ENCODE measurements at regions not wholly inside any gene's neighbourhood (a gene's known extent, or its start where the extent isn't known, plus 50 kb on each side); places are given as distances from the start of the nearest gene placed in this dataset.

DNA sequence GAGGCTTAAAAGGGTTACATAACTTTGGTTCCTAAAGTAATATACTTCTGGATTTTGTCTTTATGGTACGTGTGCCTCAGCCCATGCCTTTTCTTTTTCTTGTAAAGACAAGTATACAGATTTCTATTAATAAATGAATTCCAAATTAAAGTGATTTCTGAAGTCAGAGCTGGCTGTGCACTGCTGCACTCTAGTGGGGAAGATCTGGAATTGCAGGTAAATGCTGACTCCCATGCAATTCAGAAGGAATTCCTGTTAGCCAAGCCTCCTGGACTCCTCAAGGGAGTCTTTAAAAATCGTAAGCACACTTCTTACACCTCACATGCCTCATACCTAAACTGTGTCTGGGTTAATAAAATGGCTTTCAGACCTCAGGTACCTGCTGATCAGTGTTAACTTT is 118.4 kb upstream of the SLC7A1 start:
- no peak for DNase-seq

GRCh38 chr13:29711776-29712175 is 116.3 kb upstream of the SLC7A1 start:
- no peak for DNase-seq

DNA sequence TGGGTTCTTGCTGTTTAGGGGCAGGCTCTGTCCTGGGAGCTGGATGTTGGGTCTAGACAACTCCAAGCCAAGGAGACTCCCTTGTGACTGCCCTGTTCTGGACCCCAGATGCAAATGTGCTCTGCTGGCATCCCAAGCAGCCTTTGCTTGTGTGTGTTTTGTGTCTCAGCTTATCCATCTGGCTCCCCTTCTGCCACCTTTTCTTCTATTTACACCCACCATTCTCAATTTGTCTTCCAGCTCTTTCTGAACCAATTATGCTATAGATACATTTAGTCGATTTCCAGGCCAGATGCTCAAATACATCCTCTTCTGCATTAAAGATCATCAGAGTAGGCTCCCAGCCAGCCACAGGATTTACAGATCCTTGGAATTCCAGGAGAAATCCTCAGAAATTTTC is 115.0 kb upstream of the SLC7A1 start:
- DNase-seq: no peak

DNA sequence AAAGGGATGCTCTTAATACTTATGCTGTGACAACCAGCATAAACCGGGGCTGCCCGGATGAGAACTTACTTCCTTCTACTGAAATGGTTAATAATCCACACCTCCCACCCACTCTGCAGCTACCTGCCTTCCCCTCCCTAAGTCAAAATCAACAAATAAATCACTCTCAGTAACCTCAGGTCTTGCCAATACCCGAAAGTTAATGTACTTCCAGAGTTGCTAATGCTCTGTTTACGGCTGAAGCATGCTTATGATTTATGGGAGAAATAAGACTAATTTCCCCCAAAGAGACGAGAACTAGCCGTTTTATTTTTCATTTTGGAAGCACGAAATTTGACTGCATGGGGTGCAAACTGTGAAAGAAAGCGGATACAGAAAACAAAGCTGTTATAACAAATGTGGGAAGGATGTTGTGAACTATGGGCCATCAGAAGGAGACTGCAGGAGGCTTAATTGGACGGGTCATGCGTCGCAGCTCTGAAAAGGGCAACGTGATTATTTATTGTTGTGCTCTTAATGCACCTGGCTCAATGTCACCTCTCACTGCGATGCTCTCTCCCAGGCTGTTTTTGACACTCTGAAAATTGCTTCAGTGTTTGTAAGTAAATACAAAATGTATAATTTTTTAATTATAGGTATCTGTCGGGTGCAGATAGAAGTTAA is 114.0 kb upstream of the SLC7A1 start:
- peak; percentile 28 for DNase-seq

DNA sequence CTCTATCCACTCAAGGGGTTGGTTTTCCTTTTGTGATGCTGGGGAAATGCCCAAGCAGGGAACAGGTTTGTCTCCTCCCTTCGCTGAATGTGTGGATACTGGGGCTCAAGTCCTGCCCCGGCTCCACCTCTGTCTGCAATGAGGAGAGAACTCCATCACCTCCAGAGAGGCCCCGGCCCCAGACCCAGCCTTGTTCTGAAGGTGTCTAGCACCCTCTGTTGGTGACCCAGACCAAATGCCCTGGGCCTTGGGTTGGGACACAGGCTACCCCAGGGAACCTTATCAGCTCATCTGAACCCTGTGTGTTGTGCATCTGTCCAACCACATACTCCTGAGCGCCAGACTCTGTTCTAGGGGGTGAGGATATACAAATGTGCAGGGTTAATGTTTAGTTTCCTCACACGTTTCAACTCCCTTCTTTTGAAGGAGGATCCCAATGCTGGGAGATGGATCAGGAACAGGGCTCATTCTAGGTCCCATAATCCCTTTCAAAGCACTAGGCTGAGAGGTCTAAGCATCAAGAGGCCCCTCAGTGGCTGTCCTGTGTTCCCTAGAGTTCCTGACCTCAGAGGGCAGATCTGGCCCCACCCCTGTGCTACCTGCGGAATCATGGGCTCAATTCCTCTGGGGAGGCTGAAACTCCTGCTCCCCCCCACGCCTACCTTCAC is 112.5 kb upstream of the SLC7A1 start:
- DNase-seq: no peak

DNA sequence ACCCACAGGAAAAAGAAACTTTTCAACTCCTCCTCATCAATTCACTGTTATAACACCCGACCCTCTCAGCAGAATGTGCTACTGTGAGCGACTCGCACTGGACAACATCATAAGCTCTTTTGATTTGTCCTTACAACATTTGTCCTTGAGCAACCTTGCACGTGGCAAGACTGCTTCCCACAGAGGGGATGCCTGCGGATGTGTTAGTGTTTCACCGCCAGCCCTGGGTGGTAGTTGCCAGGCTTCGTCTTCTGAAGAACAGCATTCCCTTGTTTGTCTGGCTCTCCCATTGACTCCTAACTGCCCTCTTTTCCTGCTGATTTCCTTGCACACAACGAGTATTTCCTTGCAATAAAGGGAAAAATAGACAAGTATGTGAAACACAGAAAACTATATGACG is 111.4 kb upstream of the SLC7A1 start:
- DNase-seq: no peak

- no peak for DNase-seq
Measured at GRCh38 chr13:29704648-29705047, 109.2 kb upstream of the SLC7A1 start.

GRCh38 chr13:29703421-29703820 is 107.9 kb upstream of the SLC7A1 start:
- no peak for DNase-seq

GRCh38 chr13:29702912-29703351 is 107.4 kb upstream of the SLC7A1 start:
- DNase-seq: no peak

- no peak for DNase-seq
Measured at GRCh38 chr13:29698106-29698505, 102.6 kb upstream of the SLC7A1 start.

DNA sequence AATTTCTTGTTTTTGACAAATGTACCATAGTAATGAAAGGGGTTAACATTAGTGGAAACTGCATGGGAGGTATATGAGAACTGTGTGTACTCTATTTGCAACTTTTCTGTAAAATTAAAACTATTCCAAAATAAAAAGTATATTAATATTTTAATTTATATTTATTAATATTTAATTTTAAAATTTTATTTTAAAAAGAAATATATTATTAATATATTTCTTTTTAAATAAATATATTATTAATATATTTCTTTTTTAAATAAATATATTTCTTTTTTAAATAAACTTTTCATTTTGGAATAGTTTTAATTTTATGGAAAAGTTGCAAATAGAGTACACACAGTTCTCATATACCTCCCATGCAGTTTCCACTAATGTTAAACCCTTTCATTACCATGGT is 101.1 kb upstream of the SLC7A1 start:
- DNase-seq: no peak

DNA sequence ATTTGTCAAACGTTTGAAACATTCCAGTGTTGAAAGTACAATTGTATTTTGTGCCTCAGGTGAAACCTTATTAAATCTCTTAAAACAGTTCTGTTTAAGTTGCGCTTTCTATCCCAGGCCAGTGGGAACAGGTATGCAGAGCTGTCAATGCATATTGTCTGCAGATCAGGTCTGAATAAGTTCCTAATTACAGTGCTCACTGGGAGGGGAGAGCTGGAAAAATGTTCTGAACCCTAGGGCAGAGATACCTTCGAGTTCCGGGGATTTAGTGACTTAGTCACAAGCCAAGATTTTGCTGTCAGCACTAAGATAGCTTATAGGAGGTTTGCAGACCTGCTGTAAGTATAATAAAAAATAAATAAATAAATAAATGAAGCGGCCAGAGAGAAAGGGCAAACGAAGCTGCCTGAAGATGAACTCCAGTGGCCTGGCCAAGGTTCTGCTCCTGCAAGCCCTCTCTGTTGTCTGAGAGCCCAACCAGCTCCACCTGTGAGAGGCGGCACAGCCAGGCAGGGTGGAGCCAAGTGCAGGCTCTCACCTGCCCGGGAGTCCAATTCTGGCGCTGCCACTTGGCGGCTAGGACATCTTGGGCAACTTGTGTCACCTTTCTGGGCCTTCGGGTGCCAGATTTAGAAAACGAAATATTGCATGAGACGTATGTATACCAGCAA is 97.9 kb upstream of the SLC7A1 start:
- no peak for DNase-seq

GRCh38 chr13:29689548-29689947 is 94.1 kb upstream of the SLC7A1 start:
- DNase-seq: no peak

- DNase-seq: no peak
Measured at GRCh38 chr13:29688193-29688592, 92.7 kb upstream of the SLC7A1 start.

DNA sequence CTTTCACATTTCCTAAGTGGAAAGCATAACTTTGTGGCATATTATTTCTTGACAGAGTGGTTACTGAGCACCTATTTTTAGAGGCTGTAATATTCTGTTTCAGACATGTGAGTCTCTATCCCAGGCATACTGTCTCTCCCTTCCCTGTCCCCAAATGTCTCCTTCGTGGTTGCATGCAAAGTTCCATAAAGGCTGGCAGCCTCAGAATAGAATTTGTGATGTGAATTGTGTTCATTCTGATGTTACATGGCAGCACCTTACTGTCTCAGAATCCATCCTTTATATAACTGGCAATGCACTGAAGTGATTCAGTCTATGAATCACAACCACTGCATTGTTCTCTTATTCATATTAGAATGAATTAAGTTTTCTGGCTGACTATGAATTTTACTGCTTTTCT is 89.0 kb upstream of the SLC7A1 start:
- no peak for DNase-seq

DNA sequence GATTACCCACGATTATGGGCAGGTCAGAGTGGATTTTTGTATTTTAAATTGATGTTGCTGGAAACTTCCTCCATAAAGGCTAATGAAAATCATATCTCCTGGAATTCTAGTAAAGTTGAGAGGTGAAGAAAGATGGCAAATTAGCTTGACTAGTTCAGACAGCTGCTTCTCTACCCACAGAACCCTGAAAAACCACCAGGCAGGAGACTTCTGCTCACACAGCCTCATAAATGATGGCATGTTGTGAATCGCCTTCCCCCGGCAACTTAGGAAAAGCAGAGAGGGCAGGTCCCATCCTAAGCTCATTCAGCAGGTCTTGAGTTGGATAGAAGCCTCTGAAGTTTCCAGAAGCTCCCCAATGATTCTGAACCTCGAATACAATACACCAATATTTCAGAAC is 87.6 kb upstream of the SLC7A1 start:
- no peak for DNase-seq

DNA sequence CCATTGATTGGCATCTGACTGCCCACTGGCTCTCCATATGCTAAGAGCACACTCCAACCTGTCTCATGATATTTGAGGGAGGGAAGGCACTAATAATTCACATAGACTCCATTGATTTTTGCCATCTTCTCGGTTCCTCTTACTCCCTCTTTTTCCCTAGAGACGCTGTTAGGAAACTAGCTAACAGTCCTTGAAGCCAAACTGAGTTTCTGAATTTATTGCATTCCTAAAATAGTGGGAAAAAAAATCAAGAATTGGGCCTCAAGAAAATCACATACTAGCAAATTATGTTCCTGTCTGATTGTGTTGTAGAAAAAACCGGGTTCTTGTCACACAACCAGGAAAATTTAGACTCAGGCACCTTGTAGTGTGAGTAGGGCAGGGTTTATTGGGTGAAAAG is 86.4 kb upstream of the SLC7A1 start:
- no peak for DNase-seq

DNA sequence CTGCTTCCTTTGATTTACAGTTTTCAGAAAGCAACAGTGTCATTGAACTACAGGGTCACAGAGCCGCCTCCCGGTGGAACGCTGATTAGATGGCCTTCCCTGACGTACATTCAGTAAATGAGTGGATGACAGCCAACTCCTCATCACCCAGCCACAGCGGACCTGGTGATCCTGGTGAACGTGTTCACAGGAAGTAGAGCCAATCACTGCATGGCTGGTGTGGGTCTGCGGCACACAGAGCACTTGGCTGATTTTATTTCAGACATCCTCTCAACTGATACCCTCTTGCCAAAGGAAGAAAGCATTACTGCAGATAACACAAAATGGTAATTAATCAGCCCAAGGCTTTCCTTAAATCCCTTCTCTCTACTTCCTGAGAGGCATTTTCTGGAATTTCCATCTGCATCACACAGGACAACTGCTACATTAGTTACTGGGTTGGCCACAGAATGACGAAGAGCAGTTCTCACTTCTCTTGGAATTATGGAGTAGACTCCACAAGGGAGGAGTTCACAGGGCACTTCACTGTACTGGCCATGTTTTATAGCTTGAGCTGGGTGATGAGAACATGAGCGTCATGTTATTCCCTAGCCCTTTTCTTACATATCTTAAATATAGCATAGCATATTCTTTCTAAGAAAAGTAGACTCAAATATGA is 84.0 kb upstream of the SLC7A1 start:
- no peak for DNase-seq

DNA sequence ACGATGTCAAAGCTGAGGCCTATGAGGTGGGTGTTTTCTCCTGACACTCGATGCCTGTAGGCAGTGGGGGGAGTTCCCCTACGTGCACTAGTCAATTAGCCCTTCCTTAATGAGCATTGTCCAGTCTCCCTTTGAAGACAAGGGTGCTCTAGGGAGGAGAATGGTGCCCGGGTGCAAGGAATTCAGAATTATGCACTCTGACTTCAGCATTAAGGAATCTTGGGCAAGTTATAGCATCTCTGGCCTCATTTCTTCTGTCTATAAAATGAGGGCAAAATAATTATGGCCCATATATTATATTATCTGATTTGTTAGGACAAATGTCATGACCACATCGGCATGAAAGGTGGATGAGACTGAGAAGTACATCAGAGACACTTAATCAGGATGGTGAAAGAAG is 82.1 kb upstream of the SLC7A1 start:
- no peak for DNase-seq

- DNase-seq: peak; percentile 1
Measured at GRCh38 chr13:29676941-29677452, 81.5 kb upstream of the SLC7A1 start.

GRCh38 chr13:29676535-29676934 is 81.0 kb upstream of the SLC7A1 start:
- no peak for DNase-seq

GRCh38 chr13:29674532-29674931 is 79.0 kb upstream of the SLC7A1 start:
- no peak for DNase-seq

GRCh38 chr13:29664591-29664990 is 69.1 kb upstream of the SLC7A1 start:
- no peak for DNase-seq

Measured in NCI-H345 (cell line).